Mesenchymal stem cell (in vitro differentiated cells and primary cell): ENCODE measurements at regions not wholly inside any gene's neighbourhood (a gene's known extent, or its start where the extent isn't known, plus 50 kb on each side); places are given as distances from the start of the nearest gene placed in this dataset.

Experiments
- DNase-seq: peaks from one replicate; pipeline ENCODE4 v3.0.0-alpha.2; 2013
- H2AFZ ChIP-seq: one replicate; pipeline ENCODE4 v1.6.1; 2013; ENCODE audit warnings: low read depth, mild to moderate bottlenecking, control low read depth, inconsistent platforms, low read length, moderate library complexity
- H2AK5ac ChIP-seq: 2 replicates; pipeline ENCODE4 v1.6.1; 2013; ENCODE audit warnings: low read length, moderate library complexity, mild to moderate bottlenecking, inconsistent platforms; ENCODE audit not compliant: severe bottlenecking
- H2BK120ac ChIP-seq: one replicate; pipeline ENCODE4 v1.6.1; 2013; ENCODE audit warnings: low read depth, mild to moderate bottlenecking, inconsistent platforms, low read length, moderate library complexity
- H2BK12ac ChIP-seq, 2 experiments: one replicate each; pipeline ENCODE4 v1.6.1; 2013; ENCODE audit warnings: inconsistent platforms in 2 of 2, low read length in 2 of 2, mild to moderate bottlenecking in 2 of 2, moderate library complexity in 2 of 2, control low read depth in 1 of 2
- H2BK15ac ChIP-seq: one replicate; pipeline ENCODE4 v1.6.1; 2013; ENCODE audit warnings: mild to moderate bottlenecking, low read depth, inconsistent platforms; ENCODE audit not compliant: poor library complexity, severe bottlenecking
- H2BK5ac ChIP-seq: 2 replicates; pipeline ENCODE4 v1.6.1; 2013; ENCODE audit warnings: low read depth, mild to moderate bottlenecking, low read length, control low read depth, inconsistent platforms; ENCODE audit not compliant: poor library complexity, severe bottlenecking
- H3K14ac ChIP-seq, 2 experiments: one replicate each; pipeline ENCODE4 v1.6.1; 2013; ENCODE audit warnings: inconsistent platforms in 2 of 2, low read length in 2 of 2, control low read depth in 1 of 2, mild to moderate bottlenecking in 1 of 2, moderate library complexity in 1 of 2
- H3K18ac ChIP-seq, 2 experiments: one replicate each; pipeline ENCODE4 v1.6.1; 2013; ENCODE audit warnings: inconsistent platforms in 2 of 2, low read length in 2 of 2, control low read depth in 1 of 2, low read depth in 1 of 2, mild to moderate bottlenecking in 1 of 2
- H3K23ac ChIP-seq, 2 experiments: one replicate each; pipeline ENCODE4 v1.6.1; 2013; ENCODE audit warnings: inconsistent platforms in 2 of 2, low read length in 2 of 2, mild to moderate bottlenecking in 2 of 2, moderate library complexity in 2 of 2, control low read depth in 1 of 2
- H3K27ac ChIP-seq: 2 replicates; pipeline ENCODE4 v1.5.1; 2013; ENCODE audit warnings: mild to moderate bottlenecking, moderate library complexity, low read length, control low read depth, inconsistent platforms; ENCODE audit not compliant: poor library complexity, severe bottlenecking
- H3K27me3 ChIP-seq, 2 experiments: 2 replicates each; pipeline versions ENCODE4 v1.6.1 to v1.7.0; 2013; ENCODE audit warnings: low read length in 2 of 2, mild to moderate bottlenecking in 2 of 2, moderate library complexity in 2 of 2, control low read depth in 1 of 2, inconsistent platforms in 1 of 2; ENCODE audit not compliant: control insufficient read depth in 1 of 2, insufficient read depth in 1 of 2
- H3K36me3 ChIP-seq, 2 experiments: 2 replicates each; pipeline versions ENCODE4 v1.6.1 to v1.7.0; 2013; ENCODE audit warnings: low read length in 2 of 2, control low read depth in 1 of 2, inconsistent platforms in 1 of 2, low read depth in 1 of 2, mild to moderate bottlenecking in 1 of 2; ENCODE audit not compliant: insufficient read depth in 2 of 2, control insufficient read depth in 1 of 2
- H3K4ac ChIP-seq, 2 experiments: one replicate each; pipeline ENCODE4 v1.6.1; 2013; ENCODE audit warnings: inconsistent platforms in 2 of 2, low read length in 2 of 2, mild to moderate bottlenecking in 2 of 2, moderate library complexity in 2 of 2, control low read depth in 1 of 2, low read depth in 1 of 2
- H3K4me1 ChIP-seq: 2 replicates; pipeline ENCODE4 v1.6.1; 2013; ENCODE audit warnings: low read depth, low read length, control low read depth; ENCODE audit not compliant: control insufficient read depth, insufficient read depth
- H3K4me2 ChIP-seq: 2 replicates; pipeline ENCODE4 v1.6.1; 2013; ENCODE audit warnings: low read length, mild to moderate bottlenecking, inconsistent platforms; ENCODE audit not compliant: poor library complexity, severe bottlenecking
- H3K4me3 ChIP-seq, 2 experiments: 2 replicates each; pipeline versions ENCODE4 v1.5.1 to v1.7.0; 2013; ENCODE audit warnings: low read length in 2 of 2, mild to moderate bottlenecking in 2 of 2, control low read depth in 1 of 2, low read depth in 1 of 2; ENCODE audit not compliant: insufficient read depth in 1 of 2
- H3K79me1 ChIP-seq: replicated peaks from 2 replicates; pipeline ENCODE4 v1.6.1; 2013; ENCODE audit warnings: mild to moderate bottlenecking, control low read depth, low read length, inconsistent platforms; ENCODE audit not compliant: poor library complexity, severe bottlenecking
- H3K9ac ChIP-seq: 2 replicates; pipeline ENCODE4 v1.7.0; 2013; ENCODE audit warnings: mild to moderate bottlenecking, low read length, moderate library complexity
- H3K9me3 ChIP-seq: 2 replicates; pipeline ENCODE4 v1.7.0; 2013; ENCODE audit warnings: mild to moderate bottlenecking, low read length; ENCODE audit not compliant: control insufficient read depth
- H4K8ac ChIP-seq: one replicate; pipeline ENCODE4 v1.6.1; 2013; ENCODE audit warnings: inconsistent platforms, mild to moderate bottlenecking, low read length, moderate library complexity
- H4K91ac ChIP-seq: one replicate; pipeline ENCODE4 v1.6.1; 2013; ENCODE audit warnings: mild to moderate bottlenecking, low read length, inconsistent platforms
- WGBS: methylation state at CpG from one replicate; pipeline ENCODE4 v1.1.7; 2013; ENCODE audit warnings: mixed read lengths; 5-methylcytosine and 5-hydroxymethylcytosine counted together

DNA sequence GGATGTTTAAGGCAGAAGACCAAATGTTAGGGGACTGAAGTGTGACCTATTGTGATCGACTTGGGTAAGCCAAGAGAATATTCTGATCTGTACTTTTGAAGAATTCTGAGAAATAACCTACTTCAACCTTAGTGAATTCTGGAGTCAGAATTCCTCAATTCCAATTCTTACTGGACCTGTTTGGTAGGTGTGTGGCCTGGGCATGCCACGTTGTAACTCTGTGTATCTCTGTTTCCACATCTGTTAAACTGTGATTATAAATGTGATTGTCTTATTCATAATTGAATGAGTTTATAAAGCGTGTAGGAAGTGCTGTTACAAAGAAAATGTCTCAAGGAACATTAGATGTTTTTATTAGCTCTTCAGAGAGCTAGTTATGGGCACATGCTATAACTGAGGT lies 64.5 kb downstream of the TUSC1 start:
- no peak overlapping the region for H3K9ac ChIP-seq
- no peak overlapping the region for H4K8ac ChIP-seq
- no peak overlapping the region for H2BK15ac ChIP-seq
- H4K91ac ChIP-seq = no peak overlapping the region
- no peaks in the 10 kb centered on the region for H3K36me3 ChIP-seq
- WGBS = 73% methylated on average over 2 of the region's 3 CpGs
- H3K4me2 ChIP-seq = no peak overlapping the region
- no peak overlapping the region for H2BK12ac ChIP-seq
- no peak overlapping the region for H2AFZ ChIP-seq
- no peak overlapping the region for H3K23ac ChIP-seq
- no peak overlapping the region for H2BK120ac ChIP-seq
- DNase-seq = no peak
- no peak overlapping the region for H3K4me3 ChIP-seq
- H3K9me3 ChIP-seq = no peaks in the 10 kb centered on the region
- H2BK5ac ChIP-seq = no peak overlapping the region
- H3K14ac ChIP-seq = no peak overlapping the region
- H3K27ac ChIP-seq = no peak overlapping the region
- no peak overlapping the region for H2AK5ac ChIP-seq
- H3K27me3 ChIP-seq = no peaks in the 10 kb centered on the region
- H3K4ac ChIP-seq = no peak overlapping the region
- H3K79me1 ChIP-seq = no peaks in the 10 kb centered on the region
- H3K18ac ChIP-seq = no peak overlapping the region
- H3K4me1 ChIP-seq = no peaks in the 10 kb centered on the region

DNA sequence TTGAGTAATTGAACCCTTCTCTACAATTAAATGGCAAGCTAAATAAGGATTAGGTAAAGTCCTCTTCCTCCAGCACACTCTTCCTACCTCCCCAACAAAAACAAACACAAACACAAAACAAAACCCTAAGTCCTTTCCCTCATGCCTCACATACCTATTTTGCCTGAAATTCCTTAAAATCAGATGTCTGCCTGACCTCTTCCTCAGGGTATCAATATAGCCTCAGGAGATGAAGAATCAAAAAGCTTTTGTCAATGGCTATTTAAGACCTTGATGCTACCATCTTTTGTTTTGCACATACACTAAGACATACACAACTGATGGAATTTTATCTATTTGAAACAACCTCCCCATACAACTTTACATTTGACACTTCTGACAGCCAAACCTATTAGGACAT lies 75.1 kb downstream of the TUSC1 start:
- H3K4me2 ChIP-seq = no peak overlapping the region

DNA sequence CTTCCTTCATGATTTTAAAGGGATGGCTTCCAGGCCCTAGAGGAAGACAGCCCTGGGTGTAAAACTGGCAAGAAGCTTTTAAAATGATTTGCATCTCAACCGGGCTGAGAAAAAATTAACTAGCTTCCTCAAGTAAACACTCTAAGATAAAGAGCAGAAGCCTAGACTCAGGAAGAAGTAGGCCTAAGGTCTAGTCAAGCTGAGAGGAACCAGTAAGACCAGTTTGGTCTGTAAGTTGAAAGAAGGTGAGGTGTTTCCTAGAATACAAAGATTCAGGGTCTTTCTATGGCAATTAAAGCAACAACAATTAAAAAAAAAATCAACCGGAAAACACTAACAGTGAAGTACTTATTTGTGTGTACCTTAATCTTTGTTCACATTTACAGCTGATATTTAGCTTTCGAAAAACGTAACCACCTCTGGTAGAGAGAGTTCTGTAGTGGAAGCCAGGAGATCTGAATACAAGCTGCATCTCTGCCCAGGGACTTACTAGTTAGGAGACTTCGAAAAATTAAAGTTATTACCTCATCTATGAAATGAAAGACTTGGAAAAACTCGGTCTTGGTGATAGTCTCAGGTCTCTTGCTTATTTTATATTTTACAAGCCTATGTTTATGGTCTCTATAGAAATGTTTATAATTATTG lies 75.7 kb downstream of the TUSC1 start:
- no peak overlapping the region for H3K4ac ChIP-seq

More for the DNA sequence above, 75.1 kb downstream of the TUSC1 start:
- Histone ChIP-seq H3K9ac (no peak overlapping the region), H3K14ac (no peak overlapping the region), H4K8ac (no peak overlapping the region), H3K36me3 (no peaks in the 10 kb centered on the region), H2BK12ac (no peak overlapping the region), H3K18ac (no peak overlapping the region), H3K9me3 (no peaks in the 10 kb centered on the region), H2BK5ac (no peak overlapping the region), H3K79me1 (no peaks in the 10 kb centered on the region), H3K4ac (no peak overlapping the region), H3K27me3 (no peaks in the 10 kb centered on the region), H3K27ac (no peak overlapping the region), H3K23ac (no peak overlapping the region), H2BK120ac (no peak overlapping the region), H3K4me3 (no peak overlapping the region), H2BK15ac (no peak overlapping the region), H3K4me1 (no peaks in the 10 kb centered on the region), H2AK5ac (no peak overlapping the region), H4K91ac (no peak overlapping the region), H2AFZ (no peak overlapping the region)
- DNase-seq = no peak

DNA sequence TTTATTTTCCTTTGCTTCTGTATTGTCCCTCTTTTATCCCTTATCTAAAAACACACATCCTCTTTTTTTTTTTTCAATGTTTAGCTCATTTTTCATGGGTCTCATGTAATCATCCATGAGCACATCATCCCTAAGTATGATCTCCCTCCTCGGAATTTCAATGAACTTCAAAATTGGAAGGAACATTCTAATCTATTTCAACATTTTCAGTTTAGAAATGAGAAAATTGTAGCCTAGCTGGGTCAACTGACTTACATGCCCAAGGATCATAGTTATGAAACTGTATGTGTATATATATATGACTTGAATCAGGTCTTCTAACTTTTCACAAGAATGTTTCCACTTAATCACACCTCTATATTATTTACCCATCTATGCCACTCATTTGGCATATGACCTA lies 77.7 kb downstream of the TUSC1 start:
- H2AFZ ChIP-seq = no peak overlapping the region
- H3K4me3 ChIP-seq = no peak overlapping the region
- H2BK15ac ChIP-seq = no peak overlapping the region
- no peak overlapping the region for H4K8ac ChIP-seq
- H2BK120ac ChIP-seq = no peak overlapping the region
- DNase-seq = no peak
- H3K27ac ChIP-seq = no peak overlapping the region
- H3K4me2 ChIP-seq = no peak overlapping the region
- no peak overlapping the region for H2BK5ac ChIP-seq
- no peak overlapping the region for H3K14ac ChIP-seq
- H3K79me1 ChIP-seq = no peaks in the 10 kb centered on the region
- no CpG with 5 or more reads among the region's 1 CpG for WGBS
- no peak overlapping the region for H3K9ac ChIP-seq
- no peak overlapping the region for H2BK12ac ChIP-seq
- no peak overlapping the region for H2AK5ac ChIP-seq
- no peak overlapping the region for H3K4ac ChIP-seq
- H3K18ac ChIP-seq = no peak overlapping the region
- H3K9me3 ChIP-seq = peaks cover 4% of the 10 kb centered on the region
- H3K4me1 ChIP-seq = no peaks in the 10 kb centered on the region
- no peak overlapping the region for H4K91ac ChIP-seq
- no peak overlapping the region for H3K23ac ChIP-seq
- no peaks in the 10 kb centered on the region for H3K36me3 ChIP-seq
- H3K27me3 ChIP-seq = no peaks in the 10 kb centered on the region

More for the DNA sequence above, 75.7 kb downstream of the TUSC1 start:
- Histone ChIP-seq H3K4me1 (no peaks in the 10 kb centered on the region), H4K91ac (no peak overlapping the region), H2BK12ac (no peak overlapping the region), H3K79me1 (no peaks in the 10 kb centered on the region), H2BK120ac (no peak overlapping the region), H2AK5ac (no peak overlapping the region), H3K14ac (no peak overlapping the region), H3K4me3 (no peak overlapping the region), H3K18ac (no peak overlapping the region), H3K9me3 (no peaks in the 10 kb centered on the region), H2BK15ac (no peak overlapping the region), H3K36me3 (no peaks in the 10 kb centered on the region), H3K4me2 (no peak overlapping the region), H3K9ac (no peak overlapping the region), H2BK5ac (no peak overlapping the region), H4K8ac (no peak overlapping the region), H3K23ac (no peak overlapping the region), H3K27me3 (no peaks in the 10 kb centered on the region), H3K27ac (no peak overlapping the region), H2AFZ (no peak overlapping the region)
- DNase-seq = no peak
- WGBS = 95% methylated on average over 2 of the region's 6 CpGs
